Smooth muscle cell (in vitro differentiated cells): ENCODE measurements at regions not wholly inside any gene's neighbourhood (a gene's known extent, or its start where the extent isn't known, plus 50 kb on each side); places are given as distances from the start of the nearest gene placed in this dataset.

Experiments used
- DNase-seq: peaks from one replicate; lab custom pipeline; 2025; ENCODE audit not compliant: unreplicated experiment; lab: John Stamatoyannopoulos, UW
- H2AFZ ChIP-seq: fragments of 200-600 bp; sonication (generic); 2 replicates; pipeline ENCODE4 v1.6.0; 2016; ENCODE audit warnings: antibody characterized with exemption, low read depth, mild to moderate bottlenecking
- H3F3A ChIP-seq: fragments of 200-600 bp; sonication (generic); 2 replicates; pipeline ENCODE4 v1.6.0; 2017; ENCODE audit warnings: antibody characterized with exemption, low read depth
- H3K27ac ChIP-seq: fragments of 200-600 bp; sonication (generic); 2 replicates; pipeline ENCODE4 v1.5.1; 2016; ENCODE audit warnings: low read depth, mild to moderate bottlenecking
- H3K27me3 ChIP-seq: fragments of 200-600 bp; sonication (generic); 2 replicates; pipeline ENCODE4 v1.6.1; 2016; ENCODE audit warnings: low read depth, mild to moderate bottlenecking
- H3K36me3 ChIP-seq: fragments of 200-600 bp; sonication (generic); 2 replicates; pipeline ENCODE4 v1.5.1; 2016; ENCODE audit warnings: low read depth
- H3K4me1 ChIP-seq: fragments of 200-600 bp; sonication (generic); 2 replicates; pipeline ENCODE4 v1.5.1; 2016; ENCODE audit warnings: low read depth
- H3K4me2 ChIP-seq: fragments of 200-600 bp; sonication (generic); 2 replicates; pipeline ENCODE4 v1.6.0; 2016; ENCODE audit warnings: mild to moderate bottlenecking
- H3K4me3 ChIP-seq: fragments of 200-600 bp; sonication (generic); 2 replicates; pipeline ENCODE4 v1.5.1; 2016; ENCODE audit warnings: mild to moderate bottlenecking
- H3K79me2 ChIP-seq: fragments of 200-600 bp; sonication (generic); 2 replicates; pipeline ENCODE4 v1.6.0; 2016; ENCODE audit warnings: low read depth, mild to moderate bottlenecking
- H3K9ac ChIP-seq: fragments of 200-600 bp; sonication (generic); 2 replicates; pipeline ENCODE4 v1.6.0; 2016; ENCODE audit warnings: low read depth
- H3K9me3 ChIP-seq: fragments of 200-600 bp; sonication (generic); replicated peaks from 2 replicates; pipeline ENCODE4 v1.5.1; 2016; ENCODE audit warnings: low read depth
- H4K20me1 ChIP-seq: fragments of 200-600 bp; sonication (generic); 2 replicates; pipeline ENCODE4 v1.6.0; 2016; ENCODE audit warnings: low read depth
- CTCF ChIP-seq: fragments of 200-600 bp; sonication (generic); IDR thresholded peaks from 2 replicates; pipeline ENCODE4 v1.5.1; 2017; ENCODE audit warnings: borderline replicate concordance, mild to moderate bottlenecking, antibody characterized with exemption; ENCODE audit not compliant: insufficient read depth, poor library complexity, severe bottlenecking
- WGBS: methylation state at CpG from one replicate; pipeline ENCODE4 v1.1.7; 2016; ENCODE audit warnings: low lambda C conversion rate; 5-methylcytosine and 5-hydroxymethylcytosine counted together

- Histone ChIP-seq H3F3A (no peaks in the 10 kb centered on the region), H3K79me2 (no peaks in the 10 kb centered on the region), H3K4me1 (no peaks in the 10 kb centered on the region), H3K36me3 (no peaks in the 10 kb centered on the region), H3K4me3 (no peak overlapping the region), H2AFZ (no peak overlapping the region), H4K20me1 (no peaks in the 10 kb centered on the region), H3K27ac (no peak overlapping the region), H3K4me2 (no peak overlapping the region), H3K9me3 (no peaks in the 10 kb centered on the region), H3K27me3 (peaks cover 12% of the 10 kb centered on the region), H3K9ac (no peak overlapping the region)
- DNase-seq = no peak
- WGBS = 90% methylated on average over 4 of the region's 4 CpGs
- TF ChIP-seq CTCF = no peak
Observed at GRCh38 chr6:150537491-150537890, 62.2 kb upstream of the PLEKHG1 start.

GRCh38 chr6:150537893-150538292, 61.8 kb upstream of the PLEKHG1 start:
- H4K20me1 ChIP-seq = no peaks in the 10 kb centered on the region
- peaks cover 12% of the 10 kb centered on the region for H3K27me3 ChIP-seq
- H3K27ac ChIP-seq = no peak overlapping the region
- H2AFZ ChIP-seq = no peak overlapping the region
- no peaks in the 10 kb centered on the region for H3K36me3 ChIP-seq
- no peaks in the 10 kb centered on the region for H3K79me2 ChIP-seq
- no peaks in the 10 kb centered on the region for H3F3A ChIP-seq
- H3K4me1 ChIP-seq = no peaks in the 10 kb centered on the region
- H3K9ac ChIP-seq = no peak overlapping the region
- TF ChIP-seq CTCF = no peak
- H3K4me3 ChIP-seq = no peak overlapping the region
- no peak for DNase-seq
- 73% methylated on average over 1 of the region's 1 CpG for WGBS
- no peaks in the 10 kb centered on the region for H3K9me3 ChIP-seq
- no peak overlapping the region for H3K4me2 ChIP-seq

- WGBS = 94% methylated on average over 2 of the region's 2 CpGs
Observed at GRCh38 chr6:150539111-150539510, 60.6 kb upstream of the PLEKHG1 start.

More at GRCh38 chr6:150539111-150539510, 60.6 kb upstream of the PLEKHG1 start:
- H3K79me2 ChIP-seq = no peaks in the 10 kb centered on the region
- no peak overlapping the region for H3K27ac ChIP-seq
- H4K20me1 ChIP-seq = no peaks in the 10 kb centered on the region
- no peaks in the 10 kb centered on the region for H3F3A ChIP-seq
- H3K27me3 ChIP-seq = peaks cover 12% of the 10 kb centered on the region
- H3K4me3 ChIP-seq = no peak overlapping the region
- H2AFZ ChIP-seq = no peak overlapping the region
- H3K4me2 ChIP-seq = no peak overlapping the region
- no peaks in the 10 kb centered on the region for H3K9me3 ChIP-seq
- DNase-seq = no peak
- TF ChIP-seq CTCF = no peak
- H3K9ac ChIP-seq = no peak overlapping the region
- H3K4me1 ChIP-seq = no peaks in the 10 kb centered on the region
- H3K36me3 ChIP-seq = no peaks in the 10 kb centered on the region
